Trophoblast cell (in vitro differentiated cells and primary cell): ENCODE measurements at regions not wholly inside any gene's neighbourhood (a gene's known extent, or its start where the extent isn't known, plus 50 kb on each side); places are given as distances from the start of the nearest gene placed in this dataset.

Source experiments
- DNase-seq, 2 donors: peaks; one replicate each; pipeline ENCODE4 v3.0.0-alpha.2; 2016
- H2AFZ ChIP-seq: 2 replicates; pipeline ENCODE4 v1.6.1; 2013; ENCODE audit warnings: low read length, moderate library complexity, mild to moderate bottlenecking; ENCODE audit not compliant: insufficient read depth, poor library complexity
- H2AK5ac ChIP-seq: 2 replicates; pipeline ENCODE4 v1.6.1; 2013; ENCODE audit warnings: mild to moderate bottlenecking, low read length
- H2BK120ac ChIP-seq: 2 replicates; pipeline ENCODE4 v1.6.1; 2013; ENCODE audit warnings: low read length, mild to moderate bottlenecking, moderate library complexity; ENCODE audit not compliant: insufficient read depth, poor library complexity
- H2BK12ac ChIP-seq: 2 replicates; pipeline ENCODE4 v1.6.1; 2013; ENCODE audit warnings: mild to moderate bottlenecking, low read length, moderate library complexity
- H2BK5ac ChIP-seq: 2 replicates; pipeline ENCODE4 v1.6.1; 2013; ENCODE audit warnings: low read length, low read depth, moderate library complexity, mild to moderate bottlenecking; ENCODE audit not compliant: poor library complexity
- H3K14ac ChIP-seq: 2 replicates; pipeline ENCODE4 v1.6.1; 2013; ENCODE audit warnings: mild to moderate bottlenecking, low read length
- H3K18ac ChIP-seq: 2 replicates; pipeline ENCODE4 v1.6.1; 2013; ENCODE audit warnings: mild to moderate bottlenecking, low read length
- H3K23ac ChIP-seq: 2 replicates; pipeline ENCODE4 v1.6.1; 2013; ENCODE audit warnings: low read length
- H3K27ac ChIP-seq: 2 replicates; pipeline ENCODE4 v1.5.1; 2013; ENCODE audit warnings: low read depth, mild to moderate bottlenecking, inconsistent platforms, low read length, moderate library complexity
- H3K27me3 ChIP-seq: 2 replicates; pipeline ENCODE4 v1.6.1; 2013; ENCODE audit warnings: inconsistent platforms, mild to moderate bottlenecking, low read length, moderate library complexity; ENCODE audit not compliant: insufficient read depth
- H3K36me3 ChIP-seq, 2 experiments: 1 replicate in 1 of 2; 2 replicates in 1 of 2; pipeline ENCODE4 v1.6.1; 2013; ENCODE audit warnings: low read length in 2 of 2, mild to moderate bottlenecking in 2 of 2, moderate library complexity in 1 of 2; ENCODE audit not compliant: insufficient read depth in 2 of 2, control insufficient read depth in 1 of 2
- H3K4ac ChIP-seq: 2 replicates; pipeline ENCODE4 v1.6.1; 2013; ENCODE audit warnings: low read depth, mild to moderate bottlenecking, low read length, moderate library complexity
- H3K4me1 ChIP-seq, 2 experiments: 1 replicate in 1 of 2; 2 replicates in 1 of 2; pipeline ENCODE4 v1.6.1; 2013; ENCODE audit warnings: low read length in 2 of 2, mild to moderate bottlenecking in 2 of 2, moderate library complexity in 1 of 2; ENCODE audit not compliant: insufficient read depth in 2 of 2, control insufficient read depth in 1 of 2
- H3K4me2 ChIP-seq: 2 replicates; pipeline ENCODE4 v1.6.1; 2013; ENCODE audit warnings: inconsistent platforms, mild to moderate bottlenecking, low read length, moderate library complexity
- H3K4me3 ChIP-seq: 2 replicates; pipeline ENCODE4 v1.5.1; 2013; ENCODE audit warnings: mild to moderate bottlenecking, low read depth, low read length, inconsistent platforms
- H3K79me1 ChIP-seq: one replicate; pipeline ENCODE4 v1.6.1; 2013; ENCODE audit warnings: low read length
- H3K79me2 ChIP-seq: 2 replicates; pipeline ENCODE4 v1.6.1; 2013; ENCODE audit warnings: low read length, mild to moderate bottlenecking; ENCODE audit not compliant: control insufficient read depth, insufficient read depth, poor library complexity
- H3K9ac ChIP-seq: 2 replicates; pipeline ENCODE4 v1.6.1; 2013; ENCODE audit warnings: mild to moderate bottlenecking, low read length
- H3K9me3 ChIP-seq: 2 replicates; pipeline ENCODE4 v1.6.1; 2013; ENCODE audit warnings: low read depth, mild to moderate bottlenecking, control low read depth, inconsistent platforms, low read length; ENCODE audit not compliant: insufficient read depth
- H4K12ac ChIP-seq: 2 replicates; pipeline ENCODE4 v1.6.1; 2013; ENCODE audit warnings: low read depth, mild to moderate bottlenecking, low read length, moderate library complexity
- H4K8ac ChIP-seq: 2 replicates; pipeline ENCODE4 v1.6.1; 2013; ENCODE audit warnings: low read depth, mild to moderate bottlenecking, low read length, moderate library complexity
- H4K91ac ChIP-seq: one replicate; pipeline ENCODE4 v1.6.1; 2013; ENCODE audit warnings: low read depth, mild to moderate bottlenecking, low read length, moderate library complexity
- WGBS: extraction: QIAGEN DNeasy Blood & Tissue Kit; methylation state at CpG from one replicate; pipeline ENCODE4 v1.1.7; 2013; ENCODE audit warnings: missing lambda C conversion rate; ENCODE audit not compliant: insufficient read length, insufficient coverage; ENCODE audit errors: extremely low coverage; 5-methylcytosine and 5-hydroxymethylcytosine counted together

DNA sequence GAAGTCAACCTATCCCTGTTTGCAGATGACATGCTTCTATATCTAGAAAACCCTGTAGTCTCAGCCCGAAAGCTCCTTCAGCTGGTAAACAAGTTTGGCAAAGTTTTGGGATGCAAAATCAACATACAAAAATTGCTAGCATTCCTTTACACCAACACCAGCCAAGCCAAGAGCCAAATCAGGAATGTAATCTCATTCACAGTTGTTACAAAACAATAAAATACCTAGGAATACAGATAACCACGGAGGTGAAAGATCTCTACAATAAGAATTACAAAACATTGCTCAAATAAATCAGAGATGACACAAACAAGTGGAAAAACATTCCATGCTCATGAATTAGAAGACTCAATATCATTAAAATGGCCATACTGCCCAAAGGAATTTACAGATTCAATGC lies 50.4 kb upstream of the ZNF365 start:
- H3K4me1 ChIP-seq, result no peaks in the 10 kb centered on the region
- H3K79me2 ChIP-seq, result no peaks in the 10 kb centered on the region
- no peak overlapping the region for H4K91ac ChIP-seq
- H3K18ac ChIP-seq, result no peak overlapping the region
- H2BK12ac ChIP-seq, result no peak overlapping the region
- H3K4ac ChIP-seq, result no peak overlapping the region
- H3K27ac ChIP-seq, result no peak overlapping the region
- H3K14ac ChIP-seq, result no peak overlapping the region
- no peak overlapping the region for H2BK5ac ChIP-seq
- no peaks in the 10 kb centered on the region for H3K36me3 ChIP-seq
- H2AK5ac ChIP-seq, result no peak overlapping the region
- H3K23ac ChIP-seq, result no peak overlapping the region
- H3K9me3 ChIP-seq, result no peaks in the 10 kb centered on the region
- H2BK120ac ChIP-seq, result no peak overlapping the region
- H3K27me3 ChIP-seq, result no peaks in the 10 kb centered on the region
- H3K9ac ChIP-seq, result no peak overlapping the region
- H3K4me3 ChIP-seq, result no peak overlapping the region
- H3K4me2 ChIP-seq, result no peak overlapping the region
- H2AFZ ChIP-seq, result no peak overlapping the region
- peak; percentile 39 to 88 for DNase-seq
- H4K12ac ChIP-seq, result no peak overlapping the region
- H4K8ac ChIP-seq, result no peak overlapping the region
- WGBS, result no CpG with 5 or more reads among the region's 2 CpGs
- H3K79me1 ChIP-seq, result no peaks in the 10 kb centered on the region
